OCI-LY1 (cell line): ENCODE measurements at regions not wholly inside any gene's neighbourhood (a gene's known extent, or its start where the extent isn't known, plus 50 kb on each side); places are given as distances from the start of the nearest gene placed in this dataset.

Source experiments
- EZH2 ChIP-seq: fragments of 200-600 bp; sonication (generic), shearing (Covaris generic); IDR thresholded peaks from 2 replicates; pipeline ENCODE4 v1.8.0; 2017; ENCODE audit warnings: borderline replicate concordance, mixed run types, mild to moderate bottlenecking, antibody characterized with exemption, low read length, moderate library complexity, mixed read lengths
- TF ChIP-seq, protein P1 (sequence below): fragments of 200-600 bp; sonication (generic), shearing (Covaris generic); IDR thresholded peaks from 2 replicates; pipeline ENCODE4 v1.5.1; 2017; ENCODE audit warnings: mild to moderate bottlenecking, antibody characterized with exemption, low read length, moderate library complexity, mixed read lengths

DNA sequence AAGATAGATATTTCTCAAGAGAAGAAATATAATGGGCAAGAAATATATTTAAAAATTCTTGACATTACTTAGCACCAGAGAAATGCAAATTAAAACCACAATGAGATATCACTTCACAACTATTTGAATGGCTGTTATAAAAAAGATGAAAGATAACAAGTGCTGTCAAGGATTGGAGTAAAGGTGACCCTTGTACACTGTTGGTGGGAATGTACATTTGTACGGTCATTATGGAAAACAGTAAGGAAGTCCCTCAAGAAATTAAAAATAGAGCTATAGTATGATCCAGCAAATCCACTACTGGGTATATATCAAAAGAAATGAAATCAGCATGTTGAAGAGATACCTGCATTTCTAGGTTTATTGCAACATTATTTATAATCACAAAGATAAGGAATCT is 326.4 kb downstream of the GBE1 start:
- TF ChIP-seq, protein P1, sequence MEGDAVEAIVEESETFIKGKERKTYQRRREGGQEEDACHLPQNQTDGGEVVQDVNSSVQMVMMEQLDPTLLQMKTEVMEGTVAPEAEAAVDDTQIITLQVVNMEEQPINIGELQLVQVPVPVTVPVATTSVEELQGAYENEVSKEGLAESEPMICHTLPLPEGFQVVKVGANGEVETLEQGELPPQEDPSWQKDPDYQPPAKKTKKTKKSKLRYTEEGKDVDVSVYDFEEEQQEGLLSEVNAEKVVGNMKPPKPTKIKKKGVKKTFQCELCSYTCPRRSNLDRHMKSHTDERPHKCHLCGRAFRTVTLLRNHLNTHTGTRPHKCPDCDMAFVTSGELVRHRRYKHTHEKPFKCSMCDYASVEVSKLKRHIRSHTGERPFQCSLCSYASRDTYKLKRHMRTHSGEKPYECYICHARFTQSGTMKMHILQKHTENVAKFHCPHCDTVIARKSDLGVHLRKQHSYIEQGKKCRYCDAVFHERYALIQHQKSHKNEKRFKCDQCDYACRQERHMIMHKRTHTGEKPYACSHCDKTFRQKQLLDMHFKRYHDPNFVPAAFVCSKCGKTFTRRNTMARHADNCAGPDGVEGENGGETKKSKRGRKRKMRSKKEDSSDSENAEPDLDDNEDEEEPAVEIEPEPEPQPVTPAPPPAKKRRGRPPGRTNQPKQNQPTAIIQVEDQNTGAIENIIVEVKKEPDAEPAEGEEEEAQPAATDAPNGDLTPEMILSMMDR: no peak
- no peak for TF ChIP-seq EZH2
